ENCODE measurements at regions not wholly inside any gene's neighbourhood (a gene's known extent, or its start where the extent isn't known, plus 50 kb on each side); places are given as distances from the start of the nearest gene placed in this dataset.

DNA sequence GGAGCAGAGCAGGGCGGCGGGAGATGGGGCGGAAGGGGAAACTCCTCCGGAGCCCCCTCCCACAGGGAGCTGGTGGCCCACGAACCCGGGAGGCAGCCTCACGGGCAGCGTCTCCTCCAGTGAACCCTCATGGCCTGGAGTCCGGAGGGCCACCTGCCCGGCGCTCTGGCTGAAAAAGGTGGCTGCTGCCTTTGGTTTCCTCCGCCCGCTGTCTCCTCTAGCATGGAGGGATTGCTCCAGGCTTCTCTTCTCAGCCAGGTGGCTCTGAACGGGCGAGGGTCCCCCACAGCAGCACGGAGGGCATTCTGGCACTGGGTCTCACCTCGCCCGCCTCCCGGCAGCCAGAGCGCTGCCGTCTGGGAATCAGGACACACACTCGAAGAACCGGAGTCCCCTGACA is 177.3 kb upstream of the PFKP start:
- TF ChIP-seq ZNF425 (CRISPR knock-in tag; conservative IDR thresholded peaks at IDR 0.05) (no peak), ZNF263 (CRISPR knock-in tag; IDR thresholded peaks at IDR 0.05; ENCODE audit: low read depth) (no peak), GABPB1 (CRISPR knock-in tag; IDR thresholded peaks at IDR 0.05) (no peak), ZNF121 (CRISPR knock-in tag; IDR thresholded peaks at IDR 0.05) (no peak), ARID4B (CRISPR knock-in tag; IDR thresholded peaks at IDR 0.05; ENCODE audit: borderline replicate concordance) (no peak), MAX (CRISPR knock-in tag; IDR thresholded peaks at IDR 0.05) (no peak), NFE2L1 (CRISPR knock-in tag; IDR thresholded peaks at IDR 0.05) (no peak), FOXP1 (CRISPR knock-in tag; IDR thresholded peaks at IDR 0.05; ENCODE audit: borderline replicate concordance) (no peak)
- TF ChIP-seq, protein P1, sequence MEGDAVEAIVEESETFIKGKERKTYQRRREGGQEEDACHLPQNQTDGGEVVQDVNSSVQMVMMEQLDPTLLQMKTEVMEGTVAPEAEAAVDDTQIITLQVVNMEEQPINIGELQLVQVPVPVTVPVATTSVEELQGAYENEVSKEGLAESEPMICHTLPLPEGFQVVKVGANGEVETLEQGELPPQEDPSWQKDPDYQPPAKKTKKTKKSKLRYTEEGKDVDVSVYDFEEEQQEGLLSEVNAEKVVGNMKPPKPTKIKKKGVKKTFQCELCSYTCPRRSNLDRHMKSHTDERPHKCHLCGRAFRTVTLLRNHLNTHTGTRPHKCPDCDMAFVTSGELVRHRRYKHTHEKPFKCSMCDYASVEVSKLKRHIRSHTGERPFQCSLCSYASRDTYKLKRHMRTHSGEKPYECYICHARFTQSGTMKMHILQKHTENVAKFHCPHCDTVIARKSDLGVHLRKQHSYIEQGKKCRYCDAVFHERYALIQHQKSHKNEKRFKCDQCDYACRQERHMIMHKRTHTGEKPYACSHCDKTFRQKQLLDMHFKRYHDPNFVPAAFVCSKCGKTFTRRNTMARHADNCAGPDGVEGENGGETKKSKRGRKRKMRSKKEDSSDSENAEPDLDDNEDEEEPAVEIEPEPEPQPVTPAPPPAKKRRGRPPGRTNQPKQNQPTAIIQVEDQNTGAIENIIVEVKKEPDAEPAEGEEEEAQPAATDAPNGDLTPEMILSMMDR (IDR thresholded peaks at IDR 0.05) = no peak
- TF ChIP-seq, protein P2, sequence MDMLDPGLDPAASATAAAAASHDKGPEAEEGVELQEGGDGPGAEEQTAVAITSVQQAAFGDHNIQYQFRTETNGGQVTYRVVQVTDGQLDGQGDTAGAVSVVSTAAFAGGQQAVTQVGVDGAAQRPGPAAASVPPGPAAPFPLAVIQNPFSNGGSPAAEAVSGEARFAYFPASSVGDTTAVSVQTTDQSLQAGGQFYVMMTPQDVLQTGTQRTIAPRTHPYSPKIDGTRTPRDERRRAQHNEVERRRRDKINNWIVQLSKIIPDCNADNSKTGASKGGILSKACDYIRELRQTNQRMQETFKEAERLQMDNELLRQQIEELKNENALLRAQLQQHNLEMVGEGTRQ (CRISPR knock-in tag; IDR thresholded peaks at IDR 0.05) = no peak
- TF ChIP-seq, protein P3, sequence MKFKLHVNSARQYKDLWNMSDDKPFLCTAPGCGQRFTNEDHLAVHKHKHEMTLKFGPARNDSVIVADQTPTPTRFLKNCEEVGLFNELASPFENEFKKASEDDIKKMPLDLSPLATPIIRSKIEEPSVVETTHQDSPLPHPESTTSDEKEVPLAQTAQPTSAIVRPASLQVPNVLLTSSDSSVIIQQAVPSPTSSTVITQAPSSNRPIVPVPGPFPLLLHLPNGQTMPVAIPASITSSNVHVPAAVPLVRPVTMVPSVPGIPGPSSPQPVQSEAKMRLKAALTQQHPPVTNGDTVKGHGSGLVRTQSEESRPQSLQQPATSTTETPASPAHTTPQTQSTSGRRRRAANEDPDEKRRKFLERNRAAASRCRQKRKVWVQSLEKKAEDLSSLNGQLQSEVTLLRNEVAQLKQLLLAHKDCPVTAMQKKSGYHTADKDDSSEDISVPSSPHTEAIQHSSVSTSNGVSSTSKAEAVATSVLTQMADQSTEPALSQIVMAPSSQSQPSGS (CRISPR knock-in tag; IDR thresholded peaks at IDR 0.05; ENCODE audit: borderline replicate concordance, low read depth) = no peak
